Activated T-helper 1 cell treated with anti-CD3 and anti-CD28 coated beads, Interleukin-12 subunit alpha, Interleukin-12 subunit beta, Interleukin-2, Interleukin-4 antibody, amounts not matched to agents 30 ng/mL and 10 ng/mL and 1 ng/mL, durations not matched to agents 14 hours and 24 hours and 36 hours (primary cell): ENCODE measurements at regions not wholly inside any gene's neighbourhood (a gene's known extent, or its start where the extent isn't known, plus 50 kb on each side); places are given as distances from the start of the nearest gene placed in this dataset.

Source experiments
- DNase-seq: peaks from one replicate; pipeline ENCODE4 v3.0.0; 2021; ENCODE audit warnings: low spot score
- H3K27ac Mint-ChIP-seq: one replicate; pipeline ENCODE4 v1.8.0; 2021; ENCODE audit warnings: mild to moderate bottlenecking, mixed read lengths
- H3K27me3 Mint-ChIP-seq: one replicate; pipeline ENCODE4 v1.8.0; 2022; ENCODE audit warnings: mild to moderate bottlenecking, moderate library complexity, mixed read lengths; ENCODE audit not compliant: insufficient read depth
- H3K36me3 Mint-ChIP-seq: one replicate; pipeline ENCODE4 v1.8.0; 2021; ENCODE audit warnings: low read depth, mixed read lengths
- H3K4me1 Mint-ChIP-seq: one replicate; pipeline ENCODE4 v1.8.0; 2021; ENCODE audit warnings: low read depth, mixed read lengths
- H3K4me3 Mint-ChIP-seq: one replicate; pipeline ENCODE4 v1.8.0; 2021; ENCODE audit warnings: mild to moderate bottlenecking, moderate library complexity, mixed read lengths
- H3K9me3 Mint-ChIP-seq: one replicate; pipeline ENCODE4 v1.8.0; 2021; ENCODE audit warnings: mixed read lengths
- intact Hi-C: fragments of 100-400 bp; cut with micrococcal nuclease; formaldehyde crosslinking; loops from one replicate; pipeline ENCODE4 v1.15.1; 2024

DNA sequence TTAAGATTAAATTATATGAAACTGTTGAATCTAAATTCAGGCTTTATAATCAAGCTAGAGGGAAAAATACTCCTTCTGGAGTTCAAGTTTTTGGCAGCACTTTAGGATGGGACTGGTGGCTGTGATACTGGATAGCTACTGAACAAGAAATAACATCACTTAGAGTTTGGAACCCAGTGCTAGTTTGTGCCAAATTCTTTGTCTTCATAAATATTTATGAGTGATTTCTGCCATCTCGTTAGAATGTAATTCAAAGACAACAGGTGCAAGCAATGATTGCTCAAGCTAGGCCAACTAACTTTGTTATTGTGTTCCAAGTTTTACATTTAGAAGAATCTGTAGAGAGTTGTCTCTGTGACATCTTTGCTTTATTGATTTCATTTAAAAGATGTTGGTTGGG lies 417.9 kb downstream of the FAT4 start:
- Mint-ChIP-seq H3K9me3 (no peaks in the 10 kb centered on the region), H3K27ac (no peak overlapping the region), H3K27me3 (no peaks in the 10 kb centered on the region), H3K4me1 (no peaks in the 10 kb centered on the region), H3K36me3 (no peaks in the 10 kb centered on the region), H3K4me3 (no peak overlapping the region)
- intact Hi-C loops = no loop called here
- DNase-seq = no peak

DNA sequence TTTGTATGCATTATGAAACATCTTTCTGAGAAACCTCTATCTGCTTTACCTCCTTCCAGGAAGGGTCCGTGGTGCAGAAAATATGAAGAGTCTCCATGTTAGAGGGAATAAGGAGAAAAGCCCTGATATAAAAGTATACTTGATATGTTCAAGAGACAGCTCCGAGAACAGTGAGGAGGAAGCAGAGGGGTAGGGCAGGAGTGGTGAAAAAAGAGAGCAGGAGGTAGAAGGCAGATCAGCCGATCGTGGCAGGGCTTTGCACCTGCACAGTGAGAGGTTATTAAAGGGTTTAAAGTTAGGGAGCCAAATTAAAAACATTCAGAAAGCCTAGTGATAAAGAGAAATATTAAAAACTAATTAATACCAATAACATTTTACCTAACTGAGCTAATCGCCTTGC lies 419.7 kb downstream of the FAT4 start:
- no peak overlapping the region for H3K27ac Mint-ChIP-seq
- intact Hi-C loops = no loop called here
- no peak for DNase-seq
- no peaks in the 10 kb centered on the region for H3K4me1 Mint-ChIP-seq
- no peaks in the 10 kb centered on the region for H3K9me3 Mint-ChIP-seq
- no peaks in the 10 kb centered on the region for H3K36me3 Mint-ChIP-seq
- no peaks in the 10 kb centered on the region for H3K27me3 Mint-ChIP-seq
- no peak overlapping the region for H3K4me3 Mint-ChIP-seq

DNA sequence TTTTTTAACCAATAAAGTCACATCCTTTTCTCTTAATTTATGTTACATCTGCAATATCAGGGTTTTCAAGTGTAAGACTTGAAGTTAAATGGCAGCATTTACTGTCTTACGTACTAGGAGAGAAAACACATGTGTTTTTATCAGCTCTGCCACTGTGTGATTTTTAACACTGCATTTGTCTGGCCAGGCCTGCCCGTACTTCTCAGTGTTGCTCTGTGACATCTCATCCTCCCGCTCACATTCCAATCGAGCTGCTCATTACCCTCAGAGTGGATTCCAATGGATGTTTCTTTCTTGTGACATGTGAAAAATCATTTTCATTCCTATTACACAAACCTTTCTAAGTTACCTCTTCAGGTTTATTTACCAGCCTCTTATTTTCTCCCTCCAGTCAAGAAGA lies 420.3 kb downstream of the FAT4 start:
- no peak overlapping the region for H3K4me3 Mint-ChIP-seq
- H3K27me3 Mint-ChIP-seq = no peaks in the 10 kb centered on the region
- intact Hi-C loops = no loop called here
- no peaks in the 10 kb centered on the region for H3K36me3 Mint-ChIP-seq
- no peaks in the 10 kb centered on the region for H3K4me1 Mint-ChIP-seq
- DNase-seq = no peak
- no peak overlapping the region for H3K27ac Mint-ChIP-seq
- no peaks in the 10 kb centered on the region for H3K9me3 Mint-ChIP-seq

DNA sequence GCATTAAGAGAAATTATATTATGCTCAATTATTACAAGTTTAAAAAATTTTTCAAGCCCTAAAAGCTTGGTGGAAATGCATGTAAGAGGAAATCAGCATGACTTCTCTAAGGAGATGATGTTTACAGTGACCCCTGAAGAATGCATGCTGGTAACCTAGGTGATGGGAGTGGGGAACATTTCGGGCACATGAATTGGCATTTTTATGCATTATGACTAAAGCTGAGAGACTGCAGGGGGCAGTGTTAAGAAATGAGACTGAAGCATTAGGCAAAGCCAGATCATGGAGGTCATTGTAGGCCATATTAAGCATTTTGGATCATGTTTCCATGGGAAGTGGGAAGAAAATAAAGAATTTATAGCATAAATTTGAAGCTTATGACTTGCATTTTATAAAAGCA lies 421.3 kb downstream of the FAT4 start:
- no peaks in the 10 kb centered on the region for H3K4me1 Mint-ChIP-seq
- no peaks in the 10 kb centered on the region for H3K36me3 Mint-ChIP-seq
- no peak for DNase-seq
- no peaks in the 10 kb centered on the region for H3K9me3 Mint-ChIP-seq
- intact Hi-C loops = no loop called here
- H3K4me3 Mint-ChIP-seq = no peak overlapping the region
- H3K27ac Mint-ChIP-seq = no peak overlapping the region
- no peaks in the 10 kb centered on the region for H3K27me3 Mint-ChIP-seq

DNA sequence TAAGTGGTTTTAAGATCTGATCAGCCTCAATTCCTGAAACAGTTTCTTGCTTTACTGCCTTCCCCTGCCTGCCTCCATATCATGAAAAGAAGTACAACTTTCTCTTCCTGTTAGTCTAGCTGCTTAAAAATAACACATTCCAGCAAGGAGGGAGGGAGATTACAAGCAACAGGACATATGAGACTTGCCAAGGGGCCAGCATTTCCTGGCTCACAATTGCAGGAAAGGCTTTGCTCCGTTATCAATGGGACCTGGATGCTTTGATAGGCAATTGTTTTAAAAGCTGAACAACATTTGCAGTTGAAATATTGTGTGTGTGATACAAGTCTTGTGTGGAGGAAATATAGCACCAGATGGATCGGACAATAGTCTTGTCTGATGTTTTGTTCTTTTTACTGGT lies 425.0 kb downstream of the FAT4 start:
- H3K4me1 Mint-ChIP-seq = no peaks in the 10 kb centered on the region

DNA sequence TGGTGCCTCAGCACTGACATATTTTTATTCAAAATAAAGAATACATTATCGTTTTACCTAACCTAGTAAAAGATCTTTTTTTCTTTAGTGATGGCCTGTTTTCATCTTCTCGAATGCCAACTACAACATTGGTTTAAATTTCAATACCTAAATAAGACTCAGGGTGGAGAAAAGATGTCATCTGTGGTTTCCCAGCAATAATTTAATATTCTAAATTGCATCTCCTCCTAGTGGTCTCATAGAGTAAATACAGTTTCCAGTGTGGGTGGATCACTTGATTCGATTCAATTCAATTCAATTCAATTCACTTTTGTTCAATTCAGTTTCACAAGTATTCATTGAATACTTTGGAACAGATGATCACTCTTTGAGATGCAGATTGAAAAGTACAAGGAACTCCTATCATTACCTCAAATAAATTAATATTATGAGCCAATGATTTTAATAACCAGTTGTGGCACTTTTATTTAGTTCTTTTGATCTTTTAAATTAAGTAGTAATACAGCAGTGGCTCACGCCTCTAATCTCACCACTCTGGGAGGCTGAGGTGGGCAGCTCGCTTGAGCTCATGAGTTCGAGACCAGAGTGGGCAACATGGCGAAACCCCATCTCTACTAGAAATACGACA lies 427.2 kb downstream of the FAT4 start:
- Mint-ChIP-seq H3K4me1 (no peaks in the 10 kb centered on the region), H3K27ac (no peak overlapping the region), H3K27me3 (no peaks in the 10 kb centered on the region), H3K9me3 (peaks cover 6% of the 10 kb centered on the region), H3K4me3 (no peak overlapping the region), H3K36me3 (no peaks in the 10 kb centered on the region)
- no peak for DNase-seq
- intact Hi-C loops = loop anchor here (5.0 kb wide), 1 partner anchor 430 kb away; the partner anchor contains the start of gene FAT4

More for the DNA sequence above, 425.0 kb downstream of the FAT4 start:
- no peaks in the 10 kb centered on the region for H3K9me3 Mint-ChIP-seq
- no peaks in the 10 kb centered on the region for H3K36me3 Mint-ChIP-seq
- no peak overlapping the region for H3K4me3 Mint-ChIP-seq
- intact Hi-C loops = loop anchor here (5.0 kb wide), 1 partner anchor 427 kb away; the partner anchor contains the start of gene FAT4
- H3K27ac Mint-ChIP-seq = no peak overlapping the region
- no peak for DNase-seq
- H3K27me3 Mint-ChIP-seq = no peaks in the 10 kb centered on the region

DNA sequence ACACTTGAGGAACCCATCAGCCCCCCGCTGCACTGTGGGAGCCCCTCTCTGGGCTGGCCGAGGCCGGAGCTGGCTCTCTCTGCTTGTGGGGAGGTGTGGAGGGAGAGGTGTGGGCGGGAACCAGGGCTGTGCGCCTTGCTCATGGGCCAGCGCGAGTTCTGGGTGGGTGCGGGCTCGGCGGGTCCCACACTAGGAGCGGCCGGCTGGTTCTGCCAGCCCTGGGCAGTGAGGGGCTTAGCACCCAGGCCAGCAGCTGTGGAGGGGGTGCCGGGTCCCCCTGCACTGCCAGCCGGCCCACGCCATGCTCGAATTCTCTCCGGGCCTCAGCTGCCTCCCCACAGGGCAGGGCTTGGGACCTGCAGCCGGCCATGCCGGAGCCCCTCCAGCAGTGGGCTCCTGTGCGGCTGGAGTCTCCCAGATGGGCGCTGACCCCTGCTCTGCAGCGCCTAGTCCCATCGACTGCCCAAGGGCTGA lies 430.2 kb downstream of the FAT4 start:
- intact Hi-C loops = loop anchor here (5.0 kb wide), 1 partner anchor 433 kb away; the partner anchor contains the start of gene FAT4
- no peak overlapping the region for H3K27ac Mint-ChIP-seq
- no peaks in the 10 kb centered on the region for H3K4me1 Mint-ChIP-seq
- peaks cover 14% of the 10 kb centered on the region for H3K9me3 Mint-ChIP-seq
- no peak for DNase-seq
- no peaks in the 10 kb centered on the region for H3K36me3 Mint-ChIP-seq
- H3K4me3 Mint-ChIP-seq = no peak overlapping the region
- no peaks in the 10 kb centered on the region for H3K27me3 Mint-ChIP-seq

DNA sequence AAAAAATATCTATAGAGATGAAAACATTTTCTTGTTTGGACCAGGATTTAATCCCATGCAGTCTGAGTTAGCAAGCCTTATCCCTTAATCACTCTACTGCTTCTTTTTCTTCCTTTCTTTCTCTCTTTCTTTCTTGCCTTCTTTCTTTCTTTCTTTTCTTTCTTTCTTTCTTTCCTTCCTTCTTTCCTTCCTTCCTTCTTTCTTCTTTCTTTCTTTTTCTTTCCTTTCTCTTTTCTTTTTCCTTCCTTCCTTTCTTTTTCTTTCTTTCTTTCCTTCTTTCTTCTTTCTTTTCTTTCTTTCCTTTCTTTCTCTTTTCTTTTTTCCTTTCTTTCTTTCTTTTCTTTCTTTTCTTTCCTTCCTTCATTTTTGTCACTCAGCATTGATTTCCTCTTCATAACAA lies 434.6 kb downstream of the FAT4 start:
- DNase-seq = no peak
- H3K4me1 Mint-ChIP-seq = no peaks in the 10 kb centered on the region
- no peak overlapping the region for H3K4me3 Mint-ChIP-seq
- intact Hi-C loops = no loop called here
- H3K36me3 Mint-ChIP-seq = no peaks in the 10 kb centered on the region
- no peak overlapping the region for H3K27ac Mint-ChIP-seq
- no peaks in the 10 kb centered on the region for H3K27me3 Mint-ChIP-seq
- H3K9me3 Mint-ChIP-seq = peaks cover 18% of the 10 kb centered on the region

DNA sequence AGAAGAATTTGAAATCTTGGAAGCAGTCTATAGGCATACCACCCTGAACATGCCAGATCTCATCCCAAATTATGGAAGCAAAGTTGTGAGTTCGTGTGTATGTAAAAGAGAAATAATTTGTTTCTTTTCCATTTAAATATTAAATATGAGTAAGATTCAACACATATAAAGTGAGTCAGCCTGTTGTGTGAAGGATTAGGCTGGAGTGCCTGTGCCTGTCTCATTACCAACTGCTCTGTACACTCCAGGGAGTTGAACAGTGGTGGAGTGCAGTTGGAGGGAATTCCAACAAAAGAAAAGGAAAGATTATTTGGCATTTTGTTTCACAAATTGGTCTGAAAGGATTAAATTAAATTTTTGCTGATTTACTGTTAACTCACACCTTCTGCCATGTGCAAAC lies 435.6 kb downstream of the FAT4 start:
- no peaks in the 10 kb centered on the region for H3K36me3 Mint-ChIP-seq
- peaks cover 18% of the 10 kb centered on the region for H3K9me3 Mint-ChIP-seq
- intact Hi-C loops = no loop called here

DNA sequence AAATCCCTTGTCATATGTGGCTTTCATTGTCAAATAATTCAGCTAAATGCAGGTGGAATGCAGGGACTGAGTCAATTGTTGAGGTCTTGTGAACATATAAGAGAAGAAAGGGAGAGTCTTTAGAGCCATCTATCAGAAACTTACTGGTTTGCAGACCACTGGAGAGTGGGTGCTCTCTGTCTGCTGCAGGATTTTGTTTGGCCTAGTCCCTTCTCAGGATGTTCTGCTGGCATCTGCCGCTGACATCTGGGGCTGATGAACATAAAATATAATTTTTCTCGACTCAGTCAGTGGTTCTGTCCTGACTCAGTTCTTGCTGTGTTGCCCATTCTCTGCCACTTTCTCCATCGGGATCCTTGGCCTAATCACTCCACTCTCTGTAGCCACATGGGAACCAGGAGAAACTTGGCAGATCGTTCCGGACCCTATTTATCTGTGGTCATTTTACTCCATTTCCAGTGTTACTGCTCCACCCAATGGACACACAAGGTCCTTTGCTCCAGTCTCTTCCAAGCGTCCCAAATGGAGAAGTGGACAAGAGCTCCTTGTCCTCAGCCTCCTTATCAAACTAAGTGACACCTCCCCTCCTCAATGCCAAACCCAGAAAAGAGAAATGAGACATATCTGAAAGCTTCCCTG lies 436.2 kb downstream of the FAT4 start:
- Mint-ChIP-seq H3K9me3 (peaks cover 12% of the 10 kb centered on the region), H3K36me3 (no peaks in the 10 kb centered on the region), H3K4me3 (no peak overlapping the region), H3K27me3 (no peaks in the 10 kb centered on the region), H3K4me1 (no peaks in the 10 kb centered on the region), H3K27ac (no peak overlapping the region)
- intact Hi-C loops = no loop called here
- no peak for DNase-seq

More for the DNA sequence above, 435.6 kb downstream of the FAT4 start:
- Mint-ChIP-seq H3K27ac (no peak overlapping the region), H3K4me1 (no peaks in the 10 kb centered on the region), H3K4me3 (no peak overlapping the region), H3K27me3 (no peaks in the 10 kb centered on the region)
- no peak for DNase-seq

DNA sequence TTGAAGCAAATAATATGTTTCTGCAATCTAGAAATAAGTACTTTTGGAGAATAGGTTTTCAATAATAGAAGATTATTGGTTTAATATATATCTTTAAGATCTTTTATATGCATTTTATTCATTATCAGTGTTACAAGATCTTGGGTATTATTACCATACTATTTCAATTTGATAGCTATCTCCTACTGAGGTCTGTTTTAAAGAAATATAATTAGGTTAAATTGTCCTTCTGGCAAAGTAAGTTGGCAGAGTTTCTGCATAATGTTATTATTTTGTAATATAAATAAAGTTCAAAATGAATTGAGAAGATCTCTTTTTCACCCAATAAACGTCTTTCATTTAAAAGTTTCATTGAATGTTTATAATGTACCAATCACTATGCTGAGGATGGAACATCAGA lies 443.7 kb downstream of the FAT4 start:
- H3K36me3 Mint-ChIP-seq = no peaks in the 10 kb centered on the region
- no peak overlapping the region for H3K4me3 Mint-ChIP-seq
- H3K9me3 Mint-ChIP-seq = no peaks in the 10 kb centered on the region
- H3K27me3 Mint-ChIP-seq = no peaks in the 10 kb centered on the region
- intact Hi-C loops = no loop called here
- no peaks in the 10 kb centered on the region for H3K4me1 Mint-ChIP-seq
- DNase-seq = no peak
- no peak overlapping the region for H3K27ac Mint-ChIP-seq

DNA sequence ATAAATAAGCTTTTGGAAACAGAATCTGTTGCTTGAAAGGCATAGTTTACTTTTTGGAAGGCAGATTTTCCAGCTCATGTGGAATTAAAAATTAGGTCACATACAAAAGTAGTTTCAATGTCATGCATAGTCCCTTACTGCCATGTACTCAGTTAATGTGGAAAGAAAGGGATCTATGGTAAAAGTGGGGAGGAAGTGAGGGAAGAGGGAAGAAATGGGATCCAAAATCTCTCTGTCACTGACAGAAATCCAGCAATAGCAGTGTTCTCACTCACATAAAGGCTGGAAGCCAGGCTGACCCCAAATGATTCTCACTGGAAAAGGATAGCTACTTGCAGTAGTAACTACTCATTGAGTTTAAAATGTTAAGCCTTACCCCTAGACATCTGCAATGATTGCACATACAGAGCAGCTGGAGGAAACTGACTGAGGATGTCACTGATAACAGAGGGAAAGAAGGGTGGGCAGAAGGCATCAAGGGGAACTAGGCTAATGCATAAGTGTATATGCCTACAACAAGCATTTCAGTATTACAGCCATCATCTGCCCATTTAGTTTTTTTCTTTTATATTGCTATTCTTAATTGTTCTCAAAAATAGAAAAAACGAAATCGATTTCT lies 445.6 kb downstream of the FAT4 start:
- H3K27me3 Mint-ChIP-seq = no peaks in the 10 kb centered on the region
- H3K9me3 Mint-ChIP-seq = no peaks in the 10 kb centered on the region
- no peaks in the 10 kb centered on the region for H3K36me3 Mint-ChIP-seq
- no peaks in the 10 kb centered on the region for H3K4me1 Mint-ChIP-seq
- no peak for DNase-seq
- no peak overlapping the region for H3K27ac Mint-ChIP-seq
- intact Hi-C loops = no loop called here
- no peak overlapping the region for H3K4me3 Mint-ChIP-seq

DNA sequence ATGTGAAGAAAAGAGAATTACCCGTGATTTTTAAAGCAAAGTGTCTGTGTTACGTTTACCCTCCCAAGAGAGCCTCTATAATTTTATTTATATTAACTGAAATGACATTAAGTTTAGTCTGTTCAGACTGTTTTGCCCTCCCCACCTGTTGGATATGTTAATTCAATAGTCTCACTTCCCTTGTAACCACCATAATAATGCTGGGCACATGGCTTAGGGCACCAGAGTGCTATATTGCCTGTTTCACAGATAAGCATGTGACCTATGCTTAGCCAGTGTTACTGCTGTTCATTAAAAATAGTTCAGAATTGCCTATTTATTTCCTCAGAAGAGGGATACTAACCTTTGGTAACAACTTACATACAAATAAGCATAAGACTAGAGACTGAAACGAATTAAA lies 446.2 kb downstream of the FAT4 start:
- intact Hi-C loops = no loop called here
- Mint-ChIP-seq H3K9me3 (no peaks in the 10 kb centered on the region), H3K27me3 (no peaks in the 10 kb centered on the region), H3K4me1 (no peaks in the 10 kb centered on the region), H3K27ac (no peak overlapping the region), H3K4me3 (no peak overlapping the region), H3K36me3 (no peaks in the 10 kb centered on the region)
- DNase-seq = no peak
